ENCODE measurements at regions not wholly inside any gene's neighbourhood (a gene's known extent, or its start where the extent isn't known, plus 50 kb on each side); places are given as distances from the start of the nearest gene placed in this dataset.
"Not testable (repeated sequence)": the region's sequence is repeated elsewhere in the genome, so short reads cannot be mapped to it uniquely, and the experiment has no call there.

DNA sequence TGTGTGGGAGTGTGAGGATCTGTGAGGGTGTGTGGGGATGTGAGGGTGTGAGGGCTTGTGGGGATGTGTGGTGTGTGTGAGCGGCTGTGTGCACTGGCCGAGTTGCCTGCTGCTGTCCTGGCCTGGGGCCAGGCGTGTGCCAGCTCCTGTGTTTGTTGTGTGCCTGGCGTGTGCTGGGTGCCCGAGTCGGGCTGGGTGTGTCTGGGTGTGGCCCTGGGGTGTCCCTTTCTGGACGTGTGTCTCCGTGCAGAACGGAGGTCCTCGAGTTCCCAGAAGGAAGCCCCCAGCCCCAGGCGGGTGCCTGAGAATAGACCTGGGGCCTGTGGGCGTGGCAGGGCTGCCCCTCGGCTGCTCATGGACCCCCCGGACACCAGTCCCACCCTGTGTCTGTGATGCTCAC is 157.7 kb downstream of the TMEM121 start:
- TF ChIP-seq FIP1L1 (IDR thresholded peaks at IDR 0.05; ENCODE audit: borderline replicate concordance, insufficient read depth, low read depth, low read length); ASH2L (IDR thresholded peaks at IDR 0.05; ENCODE audit: insufficient read length, low read depth, low read length); SMAD1 (CRISPR knock-in tag; IDR thresholded peaks at IDR 0.05; ENCODE audit: borderline replicate concordance, low read depth); BHLHE40 (IDR thresholded peaks at IDR 0.05; ENCODE audit: low read length); POLR2A (IDR thresholded peaks at IDR 0.05; ENCODE audit: insufficient read depth in 1 of 2, low read depth in 2 of 2, low read length in 2 of 2); RFX5 (IDR thresholded peaks at IDR 0.05; ENCODE audit: low read depth, low read length); GTF2F1 (IDR thresholded peaks at IDR 0.05; ENCODE audit: low read length); ZNF10 (CRISPR knock-in tag; IDR thresholded peaks at IDR 0.05; ENCODE audit: borderline replicate concordance, low read depth); ISX (CRISPR knock-in tag; conservative IDR thresholded peaks at IDR 0.05); ZNF232 (CRISPR knock-in tag; IDR thresholded peaks at IDR 0.05; ENCODE audit: borderline replicate concordance); BCL3 (CRISPR knock-in tag; IDR thresholded peaks at IDR 0.05): not testable (repeated sequence)

Measured in HepG2 (cell line).